SK-N-SH (cell line): ENCODE measurements at regions not wholly inside any gene's neighbourhood (a gene's known extent, or its start where the extent isn't known, plus 50 kb on each side); places are given as distances from the start of the nearest gene placed in this dataset.

Source experiments
- JUND ChIP-seq: IDR thresholded peaks from 2 replicates; pipeline ENCODE4 v1.4.0; 2012
- RFX5 ChIP-seq: IDR thresholded peaks from 2 replicates; pipeline ENCODE4 v1.6.1; 2012; ENCODE audit warnings: mild to moderate bottlenecking, improper control_type of control experiment, low read length
- SMC3 ChIP-seq: IDR thresholded peaks from 2 replicates; pipeline ENCODE4 v1.6.1; 2012; ENCODE audit warnings: low read depth, low read length, improper control_type of control experiment
- TF ChIP-seq, protein P1 (sequence below): IDR thresholded peaks from 2 replicates; pipeline ENCODE4 v1.6.1; 2012; ENCODE audit warnings: mild to moderate bottlenecking, low read depth, low read length, moderate library complexity
- TF ChIP-seq, protein P2 (sequence below): fragments of 200-600 bp; sonication (generic); IDR thresholded peaks from 2 replicates; pipeline ENCODE4 v1.6.1; 2017; ENCODE audit warnings: antibody characterized with exemption, mild to moderate bottlenecking, moderate library complexity

DNA sequence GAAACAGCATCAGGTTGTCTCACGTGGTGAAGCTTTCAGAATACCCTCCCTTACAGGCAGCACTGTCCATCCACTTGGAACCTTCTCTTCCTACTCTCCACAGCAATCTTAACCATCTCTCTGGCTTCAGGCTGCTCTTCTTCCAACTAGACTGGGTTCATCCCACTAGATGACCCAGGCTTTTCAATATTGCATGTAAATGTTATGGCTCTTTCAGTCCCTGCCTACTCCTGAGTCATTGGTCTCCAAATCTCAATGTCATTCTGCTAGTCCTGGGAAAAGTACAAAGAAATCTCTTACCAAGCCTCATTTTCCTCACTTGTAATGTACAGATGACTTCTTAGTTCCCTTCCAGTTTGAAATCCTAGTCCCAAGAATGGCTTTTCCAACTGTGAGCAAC, 109.7 kb upstream of the CTNNB1 start:
- no peak for TF ChIP-seq JUND
- TF ChIP-seq, protein P1, sequence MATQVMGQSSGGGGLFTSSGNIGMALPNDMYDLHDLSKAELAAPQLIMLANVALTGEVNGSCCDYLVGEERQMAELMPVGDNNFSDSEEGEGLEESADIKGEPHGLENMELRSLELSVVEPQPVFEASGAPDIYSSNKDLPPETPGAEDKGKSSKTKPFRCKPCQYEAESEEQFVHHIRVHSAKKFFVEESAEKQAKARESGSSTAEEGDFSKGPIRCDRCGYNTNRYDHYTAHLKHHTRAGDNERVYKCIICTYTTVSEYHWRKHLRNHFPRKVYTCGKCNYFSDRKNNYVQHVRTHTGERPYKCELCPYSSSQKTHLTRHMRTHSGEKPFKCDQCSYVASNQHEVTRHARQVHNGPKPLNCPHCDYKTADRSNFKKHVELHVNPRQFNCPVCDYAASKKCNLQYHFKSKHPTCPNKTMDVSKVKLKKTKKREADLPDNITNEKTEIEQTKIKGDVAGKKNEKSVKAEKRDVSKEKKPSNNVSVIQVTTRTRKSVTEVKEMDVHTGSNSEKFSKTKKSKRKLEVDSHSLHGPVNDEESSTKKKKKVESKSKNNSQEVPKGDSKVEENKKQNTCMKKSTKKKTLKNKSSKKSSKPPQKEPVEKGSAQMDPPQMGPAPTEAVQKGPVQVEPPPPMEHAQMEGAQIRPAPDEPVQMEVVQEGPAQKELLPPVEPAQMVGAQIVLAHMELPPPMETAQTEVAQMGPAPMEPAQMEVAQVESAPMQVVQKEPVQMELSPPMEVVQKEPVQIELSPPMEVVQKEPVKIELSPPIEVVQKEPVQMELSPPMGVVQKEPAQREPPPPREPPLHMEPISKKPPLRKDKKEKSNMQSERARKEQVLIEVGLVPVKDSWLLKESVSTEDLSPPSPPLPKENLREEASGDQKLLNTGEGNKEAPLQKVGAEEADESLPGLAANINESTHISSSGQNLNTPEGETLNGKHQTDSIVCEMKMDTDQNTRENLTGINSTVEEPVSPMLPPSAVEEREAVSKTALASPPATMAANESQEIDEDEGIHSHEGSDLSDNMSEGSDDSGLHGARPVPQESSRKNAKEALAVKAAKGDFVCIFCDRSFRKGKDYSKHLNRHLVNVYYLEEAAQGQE, result no peak
- TF ChIP-seq, protein P2, sequence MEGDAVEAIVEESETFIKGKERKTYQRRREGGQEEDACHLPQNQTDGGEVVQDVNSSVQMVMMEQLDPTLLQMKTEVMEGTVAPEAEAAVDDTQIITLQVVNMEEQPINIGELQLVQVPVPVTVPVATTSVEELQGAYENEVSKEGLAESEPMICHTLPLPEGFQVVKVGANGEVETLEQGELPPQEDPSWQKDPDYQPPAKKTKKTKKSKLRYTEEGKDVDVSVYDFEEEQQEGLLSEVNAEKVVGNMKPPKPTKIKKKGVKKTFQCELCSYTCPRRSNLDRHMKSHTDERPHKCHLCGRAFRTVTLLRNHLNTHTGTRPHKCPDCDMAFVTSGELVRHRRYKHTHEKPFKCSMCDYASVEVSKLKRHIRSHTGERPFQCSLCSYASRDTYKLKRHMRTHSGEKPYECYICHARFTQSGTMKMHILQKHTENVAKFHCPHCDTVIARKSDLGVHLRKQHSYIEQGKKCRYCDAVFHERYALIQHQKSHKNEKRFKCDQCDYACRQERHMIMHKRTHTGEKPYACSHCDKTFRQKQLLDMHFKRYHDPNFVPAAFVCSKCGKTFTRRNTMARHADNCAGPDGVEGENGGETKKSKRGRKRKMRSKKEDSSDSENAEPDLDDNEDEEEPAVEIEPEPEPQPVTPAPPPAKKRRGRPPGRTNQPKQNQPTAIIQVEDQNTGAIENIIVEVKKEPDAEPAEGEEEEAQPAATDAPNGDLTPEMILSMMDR, result no peak
- TF ChIP-seq RFX5, result no peak
- no peak for TF ChIP-seq SMC3
